IPS DF 19.7 (cell line): ENCODE measurements at regions not wholly inside any gene's neighbourhood (a gene's known extent, or its start where the extent isn't known, plus 50 kb on each side); places are given as distances from the start of the nearest gene placed in this dataset.
"Not testable (repeated sequence)": the region's sequence is repeated elsewhere in the genome, so short reads cannot be mapped to it uniquely, and the experiment has no call there.

Experiments
- DNase-seq: peaks from one replicate; pipeline ENCODE4 v3.0.0-alpha.2; 2013; ENCODE audit warnings: low read depth, low spot score

- DNase-seq = no peak
These were observed 734.6 kb upstream of the FAT3 start for GRCh38 chr11:91489989-91490388.

DNA sequence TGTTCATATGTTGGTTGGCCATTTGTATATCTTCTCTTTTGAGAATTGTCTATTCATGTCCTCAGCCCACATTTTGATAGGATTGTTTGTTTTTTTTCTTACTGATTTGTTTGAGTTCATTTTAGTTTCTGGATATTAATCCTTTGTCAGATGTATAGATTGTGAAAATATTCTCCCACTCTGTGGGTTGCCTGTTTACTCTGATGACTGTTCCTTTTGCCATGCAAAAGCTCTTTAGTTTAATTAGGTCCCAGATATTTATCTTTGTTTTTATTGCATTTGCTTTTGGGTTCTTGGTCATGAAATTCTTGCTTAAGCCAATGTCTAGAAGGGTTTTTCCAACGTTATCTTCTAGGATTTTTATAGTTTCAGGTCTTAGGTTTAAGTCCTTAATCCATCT lies 740.7 kb upstream of the FAT3 start:
- DNase-seq = not testable (repeated sequence)

- DNase-seq = not testable (repeated sequence)
These were observed 742.7 kb upstream of the FAT3 start for GRCh38 chr11:91481875-91482274.

GRCh38 chr11:91470656-91471055 lies 754.0 kb upstream of the FAT3 start:
- DNase-seq = no peak

DNA sequence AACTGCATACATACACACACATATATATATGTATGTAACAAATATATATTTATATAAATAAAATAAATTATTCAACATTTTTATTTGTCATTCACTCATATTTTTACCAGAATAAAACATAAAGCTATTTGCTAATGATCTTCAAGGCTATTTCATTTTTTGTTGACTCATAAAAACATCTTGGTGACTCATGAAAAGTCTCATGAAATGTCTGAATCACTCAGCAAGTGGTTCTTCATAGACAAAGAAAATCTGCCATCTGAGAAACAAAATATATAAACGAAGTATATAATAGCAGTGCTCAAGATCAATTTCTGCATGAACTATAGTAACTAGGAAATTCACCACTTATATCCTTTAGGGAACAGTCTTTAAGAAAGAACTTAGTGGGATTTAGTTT lies 764.8 kb upstream of the FAT3 start:
- no peak for DNase-seq

- DNase-seq = no peak
These were observed 778.4 kb upstream of the FAT3 start for GRCh38 chr11:91446267-91446666.

- DNase-seq = peak; percentile 5
These were observed 788.8 kb upstream of the FAT3 start for GRCh38 chr11:91435694-91436395.

DNA sequence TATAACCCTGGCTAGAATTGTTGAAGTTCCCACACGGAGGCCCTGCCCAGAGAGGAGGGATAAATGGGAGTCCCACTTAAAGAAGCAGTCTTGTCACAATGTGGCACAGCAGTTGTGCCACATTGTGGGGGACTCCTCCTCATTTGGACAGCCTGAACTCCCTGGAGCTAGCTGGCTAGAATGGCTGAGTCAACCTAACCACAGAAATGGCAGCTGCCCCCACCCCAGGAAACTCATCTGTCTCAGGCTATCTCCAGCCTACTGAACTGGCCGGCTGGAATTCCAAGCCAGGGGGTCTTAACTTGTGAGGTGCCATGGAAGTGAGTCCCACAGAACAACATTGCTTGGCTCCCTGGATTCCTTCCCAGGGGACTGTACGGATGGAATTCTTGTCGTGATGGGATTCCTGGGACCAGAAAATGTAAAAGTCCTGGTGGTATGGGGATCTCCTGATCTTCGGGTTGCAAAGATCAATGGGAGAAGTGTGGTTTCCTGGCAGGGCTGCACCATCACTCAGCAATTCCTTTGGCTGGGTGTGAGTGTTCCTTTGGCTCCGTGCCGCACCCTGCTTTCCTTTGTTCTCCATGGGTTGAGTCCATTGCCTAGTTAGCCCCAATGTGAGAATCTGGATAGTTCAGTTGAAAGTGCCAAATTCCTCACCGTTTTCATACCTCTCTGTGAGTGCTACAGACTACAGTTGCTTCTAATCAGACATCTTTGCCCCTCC lies 791.2 kb upstream of the FAT3 start:
- no peak for DNase-seq

- DNase-seq = no peak
These were observed 803.0 kb upstream of the FAT3 start for GRCh38 chr11:91421641-91422040.

- DNase-seq = no peak
These were observed 816.8 kb upstream of the FAT3 start for GRCh38 chr11:91407842-91408241.

- no peak for DNase-seq
These were observed 818.6 kb upstream of the FAT3 start for GRCh38 chr11:91406009-91406408.

- DNase-seq = no peak
These were observed 820.3 kb upstream of the FAT3 start for GRCh38 chr11:91404344-91404743.

- DNase-seq = no peak
These were observed 827.5 kb upstream of the FAT3 start for GRCh38 chr11:91397134-91397468.

DNA sequence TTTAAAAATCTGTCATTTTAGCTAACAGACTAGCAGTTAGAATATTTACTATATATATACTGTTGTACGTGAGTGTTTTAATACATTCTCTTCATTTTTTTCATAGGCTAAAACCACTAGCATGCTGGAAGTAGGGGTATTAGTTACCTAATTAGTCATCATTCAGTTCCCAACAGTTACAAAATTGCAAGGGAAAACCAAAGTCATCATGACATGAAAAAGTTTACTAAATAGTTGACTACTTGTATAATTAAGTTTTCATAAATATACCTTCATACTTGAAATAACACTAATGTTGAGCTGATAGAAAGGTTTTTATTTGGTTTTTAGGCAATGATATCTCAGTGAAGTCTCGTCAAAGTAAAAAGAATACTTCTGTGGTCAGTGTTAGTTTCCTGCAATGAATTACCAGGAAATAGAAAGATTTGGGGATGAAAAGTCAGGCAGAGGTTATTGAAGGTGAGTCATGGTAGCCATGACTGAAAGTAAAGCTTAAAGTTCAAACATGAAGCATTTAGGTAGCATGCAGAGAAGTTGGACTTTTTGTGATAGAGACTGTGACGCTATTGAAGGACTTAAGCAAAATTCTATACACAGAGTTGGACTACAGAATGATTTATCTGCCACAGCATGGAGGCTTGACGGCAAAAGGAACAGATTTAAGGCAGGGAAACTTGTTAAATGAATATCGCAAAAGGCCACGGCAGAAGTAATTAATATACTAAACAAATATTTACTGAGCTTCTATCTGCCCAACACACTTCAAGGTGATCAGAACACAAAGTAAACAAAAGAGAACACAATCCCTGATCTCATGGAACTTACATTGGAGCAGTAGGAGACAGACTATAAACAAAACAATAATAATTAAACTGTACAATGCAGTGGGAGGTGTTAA lies 828.1 kb upstream of the FAT3 start:
- DNase-seq = no peak

- DNase-seq = no peak
These were observed 829.7 kb upstream of the FAT3 start for GRCh38 chr11:91394727-91395414.

DNA sequence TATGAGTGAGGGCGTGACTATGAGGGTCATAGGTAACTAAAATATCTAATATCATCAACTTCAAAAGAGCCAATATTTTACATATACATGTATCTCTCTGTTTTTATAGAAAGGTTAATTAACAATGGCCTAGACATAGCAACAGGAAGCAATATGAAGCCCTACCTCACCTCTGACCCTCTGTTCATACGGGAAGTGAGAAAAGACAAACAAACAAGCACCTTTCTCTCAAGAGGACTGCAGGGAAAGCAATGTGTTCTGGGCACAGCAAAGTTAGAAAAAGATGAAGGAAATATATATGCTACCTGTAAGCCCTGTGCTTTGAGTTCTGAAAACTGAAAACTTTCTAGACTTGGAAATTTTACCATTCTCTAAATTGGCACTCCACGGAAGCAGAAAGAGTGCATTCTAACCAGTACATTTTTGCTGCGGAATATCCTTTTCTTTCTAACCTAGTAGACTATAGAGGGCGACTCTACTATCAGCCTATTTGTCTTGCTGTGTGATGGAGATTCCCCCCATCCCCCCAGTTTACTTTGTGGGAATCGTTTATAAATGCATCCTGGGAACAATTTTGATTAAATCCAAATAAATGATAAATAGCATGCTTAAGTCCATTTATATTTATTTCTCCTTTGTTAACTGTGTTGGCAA lies 830.4 kb upstream of the FAT3 start:
- DNase-seq = no peak

DNA sequence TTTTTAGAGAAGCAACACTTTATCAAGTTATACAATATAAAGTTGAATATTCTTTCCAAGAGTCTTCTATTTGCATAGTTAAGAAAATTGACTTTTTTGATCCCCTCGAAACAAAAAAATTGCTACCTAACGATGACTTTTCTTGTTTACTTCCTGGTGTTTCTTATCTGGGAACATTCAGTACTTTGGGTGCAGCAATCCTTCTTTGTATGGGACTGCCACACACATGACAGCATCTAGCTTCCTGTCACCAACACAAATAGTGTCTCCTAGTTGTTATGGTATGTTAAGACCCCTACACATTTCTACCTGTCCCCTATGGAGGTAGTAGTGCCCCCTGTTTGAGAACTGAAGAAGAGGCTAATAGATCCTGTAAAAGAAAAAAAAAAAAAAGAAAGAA lies 841.7 kb upstream of the FAT3 start:
- DNase-seq = no peak

DNA sequence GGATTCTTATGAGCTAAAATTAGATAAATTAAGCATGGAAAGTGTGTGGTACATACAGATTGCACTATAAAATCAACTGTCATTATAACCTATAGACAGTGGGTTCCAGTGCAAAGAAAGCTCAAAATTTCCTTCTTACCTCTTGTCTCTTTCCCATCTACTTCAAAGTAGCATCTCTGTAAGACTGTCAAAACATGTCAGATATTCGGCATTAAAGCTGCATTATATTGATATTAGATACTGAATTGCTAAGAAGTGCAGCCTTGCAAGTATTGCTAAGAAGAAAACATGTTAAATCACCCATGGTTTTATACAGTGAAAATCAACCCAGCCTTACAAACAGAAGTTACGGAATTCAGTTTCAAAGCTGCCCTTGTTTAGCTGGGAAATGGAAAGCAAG lies 849.8 kb upstream of the FAT3 start:
- DNase-seq = no peak

DNA sequence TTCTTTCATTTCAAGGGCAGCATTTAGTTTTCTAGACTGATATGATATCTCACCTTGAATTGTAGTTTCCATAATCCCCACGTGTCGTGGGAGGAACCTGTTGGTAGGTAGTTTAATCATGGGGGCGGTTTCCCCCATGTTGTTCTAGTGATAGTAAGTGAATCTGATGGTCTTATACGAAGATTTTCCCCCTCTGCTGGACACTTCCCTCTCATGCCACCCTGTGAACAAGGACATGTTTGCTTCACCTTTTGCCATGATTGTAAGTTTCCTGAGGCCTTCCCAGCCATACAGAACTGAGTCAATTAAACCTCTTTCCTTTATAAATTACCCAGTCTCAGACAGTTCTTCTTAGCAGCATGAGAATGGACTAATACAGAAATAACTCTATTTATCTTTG lies 851.1 kb upstream of the FAT3 start:
- no peak for DNase-seq

- no peak for DNase-seq
These were observed 857.8 kb upstream of the FAT3 start for GRCh38 chr11:91366816-91367215.

- no peak for DNase-seq
These were observed 858.5 kb upstream of the FAT3 start for GRCh38 chr11:91365986-91366585.
